HT1080 (cell line): ENCODE measurements at regions not wholly inside any gene's neighbourhood (a gene's known extent, or its start where the extent isn't known, plus 50 kb on each side); places are given as distances from the start of the nearest gene placed in this dataset.

Experiments used
- DNase-seq: peaks from one replicate; pipeline ENCODE4 v3.0.0-alpha.2; 2015; ENCODE audit warnings: low read depth

GRCh38 chr12:107441665-107442300 lies 243.8 kb upstream of the PWP1 start:
- no peak for DNase-seq

DNA sequence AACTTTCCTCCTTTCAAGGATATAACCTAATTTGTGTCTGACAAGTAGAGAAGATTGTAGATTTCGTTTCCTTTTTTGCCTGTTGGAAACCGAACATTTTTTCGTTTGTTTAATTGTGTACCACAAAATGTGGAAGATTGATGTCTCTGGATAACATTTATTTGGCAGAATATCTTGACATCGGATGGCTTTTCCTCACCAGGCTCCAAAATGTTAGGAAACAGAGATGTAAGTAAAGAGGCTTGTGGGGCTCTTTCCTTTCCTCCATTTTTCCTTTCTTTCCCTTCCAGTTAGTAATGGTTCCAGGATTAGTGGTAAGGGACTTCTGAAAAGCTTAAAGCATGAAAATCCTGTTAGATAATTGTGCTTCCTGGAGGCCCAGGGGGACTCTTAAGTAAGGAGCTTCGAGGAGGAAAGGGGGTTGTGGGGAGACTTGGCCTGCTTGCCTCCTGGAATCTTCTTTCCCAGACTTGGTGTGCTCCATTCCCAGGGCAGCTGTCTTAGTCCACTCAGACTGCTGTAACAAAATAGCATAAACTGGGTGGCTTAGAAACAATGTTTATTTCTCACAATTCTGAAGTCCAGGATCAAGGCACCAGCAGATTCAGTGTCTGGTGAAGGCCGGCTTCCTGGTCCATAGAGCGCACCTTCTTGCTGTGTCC lies 243.1 kb upstream of the PWP1 start:
- DNase-seq = no peak

DNA sequence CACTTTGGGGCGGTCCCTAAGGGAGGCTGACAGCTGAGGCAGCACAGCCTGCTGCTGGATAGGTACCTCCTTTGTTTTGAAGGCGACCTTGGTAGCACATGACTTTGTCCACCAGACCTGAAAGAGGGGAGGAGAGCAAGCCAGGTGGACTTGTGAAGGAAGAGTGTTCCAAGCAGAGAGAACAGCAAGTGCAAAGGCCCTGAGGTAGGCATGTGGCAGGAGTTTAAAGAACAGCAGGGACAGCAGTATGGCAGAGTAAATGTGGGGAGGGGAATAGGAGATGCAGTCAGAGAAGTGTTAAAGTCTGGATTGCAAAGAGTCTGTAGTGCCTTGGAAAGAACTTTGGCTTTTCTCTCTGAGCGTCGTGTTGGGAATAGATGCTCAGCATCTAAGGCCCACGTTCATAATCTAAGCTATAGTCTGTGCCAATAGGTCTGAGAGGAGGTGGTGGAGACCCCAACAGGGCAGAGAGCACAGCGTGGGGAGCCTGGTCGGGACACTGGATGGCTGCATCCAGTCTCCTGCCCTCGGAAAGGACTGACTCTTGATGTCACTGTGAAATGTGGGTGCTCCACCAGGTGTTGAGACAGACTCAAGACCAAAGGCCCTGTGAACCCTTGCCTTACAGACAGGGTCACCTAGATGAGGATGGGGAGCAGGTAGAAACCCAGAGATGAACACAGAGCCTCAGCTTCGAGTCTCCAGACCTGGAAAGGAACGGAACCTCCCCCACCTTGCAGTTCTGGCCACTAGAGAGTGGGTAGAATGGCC lies 242.1 kb upstream of the PWP1 start:
- no peak for DNase-seq

DNA sequence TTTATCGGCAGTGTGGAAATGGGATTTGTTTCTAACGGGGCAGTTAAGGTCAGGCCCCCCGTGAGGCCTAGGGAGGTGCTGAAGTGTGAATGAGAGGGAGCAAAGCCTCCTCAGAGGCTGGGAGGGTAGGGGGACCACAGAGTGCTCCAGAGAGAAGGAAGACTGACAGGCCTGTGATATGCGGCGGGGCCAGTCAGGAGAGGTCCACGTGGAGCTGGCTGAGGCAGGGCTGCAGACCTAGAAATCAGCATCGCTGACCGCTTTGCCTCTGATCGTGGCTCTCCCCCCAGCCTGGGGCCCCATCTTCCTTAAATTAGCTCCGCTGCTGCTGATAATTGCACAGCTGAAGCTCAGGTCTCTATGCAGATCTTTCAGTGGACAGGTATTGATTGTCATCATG lies 240.8 kb upstream of the PWP1 start:
- no peak for DNase-seq

GRCh38 chr12:107446476-107446875 lies 239.1 kb upstream of the PWP1 start:
- DNase-seq = no peak

- DNase-seq = no peak
Measured at GRCh38 chr12:107447336-107447735, 238.3 kb upstream of the PWP1 start.

DNA sequence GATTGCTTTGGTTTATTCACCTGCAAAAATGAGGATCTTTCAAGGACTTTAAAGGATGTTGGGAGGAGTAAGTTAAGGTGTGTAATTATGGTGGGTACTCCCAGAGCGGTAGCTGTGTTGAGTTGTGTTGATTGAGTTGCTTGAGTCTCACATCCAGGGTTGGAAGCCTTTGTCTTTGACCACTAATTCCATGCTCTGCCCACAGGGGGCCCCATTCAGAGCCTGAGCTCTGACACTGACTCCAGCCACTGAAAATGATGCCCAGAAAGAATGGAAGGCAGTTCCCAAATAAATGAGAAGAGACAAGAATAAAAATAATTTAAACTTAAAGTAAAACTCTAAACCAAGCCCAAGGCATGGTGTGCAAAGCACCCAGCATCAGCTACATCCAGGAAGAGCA lies 237.4 kb upstream of the PWP1 start:
- no peak for DNase-seq

DNA sequence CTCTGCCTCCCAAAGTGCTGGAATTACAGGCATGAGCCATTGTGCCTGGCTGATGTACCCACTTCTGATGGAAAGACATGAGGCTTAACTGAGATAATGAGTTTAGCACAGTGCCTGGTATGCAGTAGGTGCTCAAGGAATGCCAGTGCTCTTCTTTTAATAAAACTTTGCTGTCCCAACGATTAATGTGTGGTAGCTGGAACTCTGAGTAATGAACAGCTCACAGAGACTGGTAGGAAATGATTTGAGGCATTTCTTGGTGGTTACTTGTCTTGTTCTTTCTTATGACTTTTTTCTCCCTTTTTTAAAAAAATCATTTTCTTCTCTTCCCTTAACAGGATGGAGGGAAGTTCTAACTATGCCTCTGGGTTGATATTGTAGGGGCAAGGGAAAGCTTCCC lies 235.7 kb upstream of the PWP1 start:
- peak; percentile 56 for DNase-seq

DNA sequence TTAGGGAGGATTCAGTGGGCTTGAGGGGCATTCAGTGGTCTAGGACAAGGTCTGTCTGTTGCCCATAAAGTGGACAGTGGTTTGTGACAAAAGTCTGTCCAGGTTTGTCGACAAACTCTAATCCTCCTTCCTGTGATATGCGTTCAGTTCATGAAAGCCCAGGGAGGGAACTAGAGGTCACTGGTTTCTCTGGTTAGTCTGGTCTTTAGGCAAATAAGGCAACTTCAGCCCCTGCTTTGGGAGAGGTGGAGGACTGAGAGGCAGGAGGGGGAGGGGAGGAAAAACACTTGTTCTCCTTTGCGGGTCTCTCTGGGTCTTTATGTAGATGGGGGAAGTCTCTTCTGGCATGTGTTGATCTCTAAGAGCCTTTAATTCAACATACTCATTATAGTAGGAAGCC lies 235.1 kb upstream of the PWP1 start:
- no peak for DNase-seq

DNA sequence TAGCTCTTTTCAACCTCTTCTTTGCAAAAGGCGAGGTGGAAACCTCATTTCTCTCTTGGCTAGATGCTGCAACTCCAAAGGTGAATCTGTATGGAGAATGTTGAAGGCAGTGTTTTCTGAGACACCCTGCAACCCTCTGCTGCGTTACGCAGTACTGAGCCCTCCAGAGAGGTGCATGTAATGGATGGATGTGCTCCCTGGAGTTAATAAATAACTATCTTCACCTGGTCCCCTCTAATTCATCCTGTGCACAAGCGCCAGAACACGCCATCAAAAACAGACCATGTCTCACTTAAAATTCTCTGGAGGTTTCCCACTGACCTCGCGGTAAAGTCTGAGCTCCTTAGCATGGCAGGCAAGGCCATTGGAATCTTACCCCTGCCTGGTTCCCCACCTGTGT lies 234.4 kb upstream of the PWP1 start:
- DNase-seq = no peak

DNA sequence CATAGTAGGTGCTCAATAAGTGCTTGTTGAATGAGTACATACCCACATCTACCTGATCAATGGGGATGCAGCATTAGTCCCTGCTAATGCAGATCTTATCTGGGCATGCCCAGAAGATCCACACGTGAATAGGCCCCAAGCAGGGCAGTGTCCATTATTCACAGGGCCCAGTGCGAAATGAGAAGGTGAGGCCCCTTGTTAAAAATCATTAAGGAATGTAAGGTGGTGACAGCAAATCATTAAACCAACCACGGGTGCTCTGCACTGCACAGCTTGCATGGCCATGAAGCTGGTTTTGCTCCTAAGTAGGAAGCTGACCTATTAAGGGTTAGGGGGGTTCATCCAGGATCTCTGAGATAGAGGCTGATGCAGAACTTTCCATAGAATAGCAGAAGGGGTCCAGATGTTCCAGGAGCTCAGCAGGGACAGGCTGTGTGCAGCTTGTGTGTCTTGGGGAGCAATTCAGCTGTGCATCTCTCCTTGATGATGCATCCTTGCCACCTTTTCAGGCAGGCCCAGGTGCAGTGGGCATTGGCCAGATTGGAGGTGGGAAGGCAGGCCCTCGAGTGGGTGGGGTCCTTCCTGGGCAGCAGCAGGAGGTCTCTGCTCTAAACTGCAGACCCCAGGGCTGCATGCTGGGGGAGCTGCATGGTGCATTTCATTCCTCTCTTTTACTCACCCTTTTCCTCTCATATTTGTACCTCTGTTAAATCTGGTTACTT lies 231.3 kb upstream of the PWP1 start:
- no peak for DNase-seq

- no peak for DNase-seq
Measured at GRCh38 chr12:107457362-107457935, 228.2 kb upstream of the PWP1 start.

- DNase-seq = no peak
Measured at GRCh38 chr12:107458163-107458562, 227.4 kb upstream of the PWP1 start.

GRCh38 chr12:107458990-107459389 lies 226.6 kb upstream of the PWP1 start:
- no peak for DNase-seq

DNA sequence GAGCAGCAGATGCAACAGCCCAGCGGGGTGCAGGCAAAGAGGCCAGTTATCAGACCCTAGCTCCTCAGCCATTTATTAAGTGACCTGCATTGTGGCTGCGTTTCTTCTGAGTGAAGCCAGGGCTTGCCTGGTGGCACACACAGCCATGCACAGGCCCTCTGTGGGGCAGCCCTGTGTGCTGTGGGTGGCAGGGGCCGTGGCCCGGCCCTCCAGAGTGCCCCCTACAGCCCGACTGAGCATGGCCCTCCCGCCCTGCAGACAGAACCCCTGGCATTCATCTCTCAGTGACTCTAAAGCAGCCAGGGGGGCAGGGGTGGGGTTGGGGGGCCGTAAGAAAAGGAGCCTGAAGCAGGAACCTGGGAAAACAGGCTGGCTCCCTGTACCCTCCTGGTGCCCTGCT lies 226.0 kb upstream of the PWP1 start:
- no peak for DNase-seq

GRCh38 chr12:107461222-107461975 lies 224.2 kb upstream of the PWP1 start:
- DNase-seq = peak; percentile 97

GRCh38 chr12:107462428-107463332 lies 222.9 kb upstream of the PWP1 start:
- DNase-seq = no peak

- DNase-seq = no peak
Measured at GRCh38 chr12:107464644-107465043, 221.0 kb upstream of the PWP1 start.

DNA sequence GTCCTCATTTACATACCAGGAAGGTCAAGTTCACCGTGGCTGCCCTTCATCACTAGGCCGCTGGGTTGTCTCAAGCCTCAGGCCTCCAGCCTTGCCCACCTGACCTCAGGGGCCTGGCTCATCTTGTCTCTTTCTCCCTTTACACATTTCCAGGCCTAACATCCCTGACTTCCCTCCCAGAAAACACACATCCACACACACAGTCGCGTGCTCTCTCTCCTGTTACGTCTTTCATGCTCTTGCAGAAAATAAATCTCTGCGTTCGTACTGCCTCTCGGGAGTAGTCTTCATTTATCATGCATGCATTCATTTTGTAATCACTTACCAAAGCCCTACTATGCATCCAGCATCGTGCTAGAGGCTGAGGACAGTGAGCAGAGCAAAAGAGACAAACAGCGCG lies 220.0 kb upstream of the PWP1 start:
- no peak for DNase-seq

DNA sequence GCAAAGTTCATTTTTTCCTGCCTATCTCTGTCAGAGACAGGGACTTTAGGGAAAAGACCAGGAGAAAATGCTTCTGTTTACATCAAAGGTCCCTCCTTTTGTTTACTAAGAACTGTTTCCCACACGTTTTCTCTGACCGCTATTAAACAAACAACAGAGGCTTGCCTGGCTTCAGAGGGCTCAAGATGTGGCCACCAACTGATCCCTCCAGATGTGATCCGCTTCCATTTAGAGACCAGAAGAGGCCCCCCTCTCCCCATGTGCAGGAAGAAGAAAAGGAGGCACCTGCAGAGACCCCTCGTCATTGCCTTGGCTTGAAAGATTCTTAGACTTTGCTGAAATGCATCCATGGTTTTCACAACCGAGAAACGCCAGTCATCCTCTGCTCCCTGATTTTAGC lies 217.9 kb upstream of the PWP1 start:
- DNase-seq = no peak
